Stimulated activated CD8-positive, alpha-beta memory T cell treated with anti-CD3 and anti-CD28 coated beads, Interleukin-12 subunit alpha, Interleukin-12 subunit beta, amount 100 ng/mL, for 24 hours (primary cell): ENCODE measurements at regions not wholly inside any gene's neighbourhood (a gene's known extent, or its start where the extent isn't known, plus 50 kb on each side); places are given as distances from the start of the nearest gene placed in this dataset.

Experiments
- DNase-seq: peaks from one replicate; pipeline ENCODE4 v3.0.0-alpha.2; 2020; ENCODE audit errors: extremely low read depth

- DNase-seq: no peak
Measured at GRCh38 chr6:164917211-164917610, 392.2 kb downstream of the C6orf118 start.

- no peak for DNase-seq
Measured at GRCh38 chr6:164916087-164916486, 393.3 kb downstream of the C6orf118 start.

- DNase-seq: no peak
Measured at GRCh38 chr6:164911873-164912580, 397.4 kb downstream of the C6orf118 start.

GRCh38 chr6:164911151-164911550 is 398.3 kb downstream of the C6orf118 start:
- DNase-seq: no peak

GRCh38 chr6:164906766-164907165 is 402.6 kb downstream of the C6orf118 start:
- DNase-seq: no peak

GRCh38 chr6:164905311-164905710 is 404.1 kb downstream of the C6orf118 start:
- no peak for DNase-seq

- DNase-seq: no peak
Measured at GRCh38 chr6:164898412-164898811, 411.0 kb downstream of the C6orf118 start.

GRCh38 chr6:164897523-164898235 is 411.7 kb downstream of the C6orf118 start:
- DNase-seq: no peak

- DNase-seq: no peak
Measured at GRCh38 chr6:164889980-164890379, 419.4 kb downstream of the C6orf118 start.

- no peak for DNase-seq
Measured at GRCh38 chr6:164887660-164888059, 421.7 kb downstream of the C6orf118 start.

GRCh38 chr6:164882236-164882635 is 427.2 kb downstream of the C6orf118 start:
- no peak for DNase-seq

- no peak for DNase-seq
Measured at GRCh38 chr6:164871783-164872182, 437.6 kb downstream of the C6orf118 start.

GRCh38 chr6:164870164-164870563 is 439.2 kb downstream of the C6orf118 start:
- DNase-seq: no peak

GRCh38 chr6:164861967-164862366 is 447.4 kb downstream of the C6orf118 start:
- DNase-seq: no peak

GRCh38 chr6:164859816-164860215 is 449.6 kb downstream of the C6orf118 start:
- no peak for DNase-seq

GRCh38 chr6:164856138-164856537 is 453.3 kb downstream of the C6orf118 start:
- no peak for DNase-seq

GRCh38 chr6:164855281-164855680 is 454.1 kb downstream of the C6orf118 start:
- no peak for DNase-seq

- no peak for DNase-seq
Measured at GRCh38 chr6:164854526-164854925, 454.9 kb downstream of the C6orf118 start.

- DNase-seq: no peak
Measured at GRCh38 chr6:164845773-164846172, 463.6 kb downstream of the C6orf118 start.

- DNase-seq: no peak
Measured at GRCh38 chr6:164842085-164842484, 467.3 kb downstream of the C6orf118 start.

GRCh38 chr6:164838068-164838615 is 471.3 kb downstream of the C6orf118 start:
- DNase-seq: no peak

- DNase-seq: no peak
Measured at GRCh38 chr6:164836486-164836885, 472.9 kb downstream of the C6orf118 start.

- no peak for DNase-seq
Measured at GRCh38 chr6:164832410-164832809, 477.0 kb downstream of the C6orf118 start.
